ENCODE measurements at regions not wholly inside any gene's neighbourhood (a gene's known extent, or its start where the extent isn't known, plus 50 kb on each side); places are given as distances from the start of the nearest gene placed in this dataset.

- TF ChIP-seq TEAD4 (IDR thresholded peaks at IDR 0.05) (no peak), CREB1 (IDR thresholded peaks at IDR 0.05; ENCODE audit: low read depth) (no peak), EGR1 (IDR thresholded peaks at IDR 0.05) (no peak), EP300 (IDR thresholded peaks at IDR 0.05; ENCODE audit: borderline replicate concordance) (no peak), FOXM1 (IDR thresholded peaks at IDR 0.05; ENCODE audit: borderline replicate concordance, low read depth) (no peak), YY1 (IDR thresholded peaks at IDR 0.05; ENCODE audit: low read depth) (no peak), TAF1 (IDR thresholded peaks at IDR 0.05; ENCODE audit: low read depth) (no peak), RAD21 (IDR thresholded peaks at IDR 0.05; ENCODE audit: low read depth) (no peak), CEBPB (IDR thresholded peaks at IDR 0.05) (no peak)
- TF ChIP-seq, protein P1, sequence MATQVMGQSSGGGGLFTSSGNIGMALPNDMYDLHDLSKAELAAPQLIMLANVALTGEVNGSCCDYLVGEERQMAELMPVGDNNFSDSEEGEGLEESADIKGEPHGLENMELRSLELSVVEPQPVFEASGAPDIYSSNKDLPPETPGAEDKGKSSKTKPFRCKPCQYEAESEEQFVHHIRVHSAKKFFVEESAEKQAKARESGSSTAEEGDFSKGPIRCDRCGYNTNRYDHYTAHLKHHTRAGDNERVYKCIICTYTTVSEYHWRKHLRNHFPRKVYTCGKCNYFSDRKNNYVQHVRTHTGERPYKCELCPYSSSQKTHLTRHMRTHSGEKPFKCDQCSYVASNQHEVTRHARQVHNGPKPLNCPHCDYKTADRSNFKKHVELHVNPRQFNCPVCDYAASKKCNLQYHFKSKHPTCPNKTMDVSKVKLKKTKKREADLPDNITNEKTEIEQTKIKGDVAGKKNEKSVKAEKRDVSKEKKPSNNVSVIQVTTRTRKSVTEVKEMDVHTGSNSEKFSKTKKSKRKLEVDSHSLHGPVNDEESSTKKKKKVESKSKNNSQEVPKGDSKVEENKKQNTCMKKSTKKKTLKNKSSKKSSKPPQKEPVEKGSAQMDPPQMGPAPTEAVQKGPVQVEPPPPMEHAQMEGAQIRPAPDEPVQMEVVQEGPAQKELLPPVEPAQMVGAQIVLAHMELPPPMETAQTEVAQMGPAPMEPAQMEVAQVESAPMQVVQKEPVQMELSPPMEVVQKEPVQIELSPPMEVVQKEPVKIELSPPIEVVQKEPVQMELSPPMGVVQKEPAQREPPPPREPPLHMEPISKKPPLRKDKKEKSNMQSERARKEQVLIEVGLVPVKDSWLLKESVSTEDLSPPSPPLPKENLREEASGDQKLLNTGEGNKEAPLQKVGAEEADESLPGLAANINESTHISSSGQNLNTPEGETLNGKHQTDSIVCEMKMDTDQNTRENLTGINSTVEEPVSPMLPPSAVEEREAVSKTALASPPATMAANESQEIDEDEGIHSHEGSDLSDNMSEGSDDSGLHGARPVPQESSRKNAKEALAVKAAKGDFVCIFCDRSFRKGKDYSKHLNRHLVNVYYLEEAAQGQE (IDR thresholded peaks at IDR 0.05; ENCODE audit: low read depth) = no peak
Measured at GRCh38 chr15:47500842-47501241, 216.5 kb upstream of the SEMA6D start.
